ENCODE measurements at regions not wholly inside any gene's neighbourhood (a gene's known extent, or its start where the extent isn't known, plus 50 kb on each side); places are given as distances from the start of the nearest gene placed in this dataset.

DNA sequence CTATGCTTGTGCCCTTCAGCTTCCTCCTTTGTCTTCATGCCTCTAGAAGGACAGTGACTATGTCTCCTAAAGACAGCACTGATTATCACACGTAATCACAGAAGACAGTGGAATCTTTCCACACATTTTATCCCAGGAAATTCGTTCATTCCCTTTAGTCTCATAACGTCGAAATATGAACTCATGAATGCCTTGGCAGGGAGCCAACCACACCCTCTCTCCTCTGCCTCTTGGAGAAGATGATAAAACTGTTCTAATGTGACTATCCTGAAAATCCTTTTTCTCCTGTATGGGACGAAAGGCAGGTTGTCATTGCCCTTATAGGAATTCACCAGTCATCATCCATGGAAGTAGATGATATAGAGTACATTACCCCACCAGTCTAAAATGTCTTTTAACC lies 726.6 kb upstream of the FANCL start:
- DNase-seq = no peak

DNA sequence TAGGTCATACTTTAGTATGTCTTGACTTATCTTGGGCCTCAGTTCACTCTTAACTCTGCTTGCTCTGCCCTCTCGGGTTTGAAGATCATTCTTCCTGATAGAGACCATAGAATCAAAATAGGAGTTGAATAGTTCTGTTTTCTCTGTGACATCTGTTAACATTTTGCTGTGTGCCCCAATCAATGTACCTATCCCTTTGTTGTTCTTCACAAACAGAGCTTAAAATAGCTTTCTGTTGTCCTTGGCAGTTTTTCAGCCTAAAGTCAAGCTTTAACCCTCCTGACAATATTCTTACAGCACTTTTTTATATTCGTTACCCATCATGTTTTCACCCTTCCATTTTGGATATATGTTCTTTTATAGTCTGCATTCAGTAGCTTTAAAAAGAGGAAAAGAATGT lies 724.5 kb upstream of the FANCL start:
- no peak for DNase-seq

DNA sequence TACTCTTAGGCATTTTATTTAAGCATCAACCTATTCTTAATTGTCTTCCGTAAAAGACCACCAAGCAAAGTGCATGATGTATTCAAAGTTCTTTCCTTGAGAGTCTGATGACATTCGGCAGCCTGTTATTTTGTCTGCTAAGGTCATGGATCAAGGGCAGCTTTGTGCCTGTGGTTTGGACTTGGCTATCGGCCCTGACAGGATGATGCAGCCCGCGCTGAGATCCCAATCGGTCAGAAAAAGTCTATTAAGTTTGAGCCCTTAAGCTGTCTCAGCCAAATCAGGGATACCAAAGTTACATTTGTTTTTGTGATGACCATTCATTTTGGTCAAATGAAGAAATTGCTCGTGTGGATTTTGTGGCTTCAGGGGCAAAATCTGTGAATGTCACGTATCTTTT lies 718.9 kb upstream of the FANCL start:
- DNase-seq = no peak

DNA sequence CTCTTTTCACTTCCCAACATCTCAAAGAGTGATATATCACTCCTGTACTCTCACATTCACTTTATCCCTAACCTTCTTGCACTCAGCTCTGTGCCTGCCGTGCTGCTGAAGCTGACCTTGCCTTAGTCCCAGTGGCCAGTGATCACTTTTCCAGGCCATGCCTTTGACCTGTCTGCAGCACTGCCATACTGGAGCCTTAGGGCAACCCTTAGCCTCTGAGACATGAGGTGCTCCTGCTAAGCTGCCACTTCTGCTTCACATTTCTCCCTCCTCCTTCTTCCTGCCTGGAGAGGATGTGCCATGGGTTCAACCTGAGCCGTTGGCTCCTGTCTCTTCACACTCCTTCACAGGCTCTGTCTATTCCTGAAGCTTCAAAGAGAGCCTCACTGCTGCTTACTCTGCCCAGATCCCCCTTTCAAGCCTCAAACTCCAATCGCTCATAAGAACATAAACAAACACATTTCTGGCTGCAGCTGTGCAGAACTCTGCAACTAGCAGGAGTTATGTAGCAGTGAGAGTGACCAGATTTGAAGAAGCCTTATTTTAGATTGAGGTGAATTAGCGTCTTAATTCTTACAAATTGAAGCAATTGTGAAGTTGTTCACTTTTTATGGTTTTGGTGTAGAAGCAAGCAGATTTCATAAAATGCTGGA lies 716.2 kb upstream of the FANCL start:
- no peak for DNase-seq

DNA sequence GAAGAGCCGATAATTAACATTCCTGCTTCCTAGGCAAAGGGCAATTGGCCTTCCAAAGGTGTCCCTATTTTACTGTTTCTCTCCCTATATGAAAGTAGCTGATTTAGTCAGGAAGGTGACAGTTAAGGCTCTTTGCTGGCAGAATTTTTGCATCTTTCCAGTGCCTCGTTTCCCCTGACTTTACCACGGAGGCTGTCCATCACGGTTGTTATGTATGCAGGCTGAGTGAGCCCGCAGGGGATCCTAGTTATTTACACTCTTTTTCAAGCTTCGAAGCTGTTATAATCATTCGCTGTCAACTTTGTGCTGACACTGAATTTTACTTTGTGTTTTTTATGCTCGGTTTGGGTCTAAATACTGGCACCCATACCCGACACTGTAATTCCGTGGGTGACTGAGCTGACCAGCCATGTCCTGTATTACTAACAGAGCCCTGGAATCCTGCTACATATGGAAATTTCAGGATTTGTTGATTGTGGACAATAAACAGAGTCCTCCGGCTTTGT lies 713.8 kb upstream of the FANCL start:
- no peak for DNase-seq

DNA sequence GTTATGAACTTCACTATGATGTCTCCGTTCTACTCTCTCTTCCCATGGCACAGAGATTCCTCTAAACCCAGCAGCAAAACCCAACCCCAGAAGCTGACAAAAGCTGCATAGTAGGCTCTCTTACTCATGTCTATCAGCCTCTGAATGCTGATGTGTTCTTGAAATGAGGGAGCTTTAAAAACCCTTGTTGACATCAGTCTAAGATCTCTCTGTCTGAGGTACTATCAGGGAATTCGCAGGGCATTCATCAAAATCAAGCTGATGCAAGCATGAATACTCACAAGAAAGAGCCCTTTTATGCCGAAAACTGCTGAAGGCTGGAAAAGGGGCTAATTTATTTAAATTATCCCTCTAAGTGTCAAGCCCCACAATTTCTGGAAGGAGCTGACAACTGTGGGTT lies 710.6 kb upstream of the FANCL start:
- DNase-seq = no peak

DNA sequence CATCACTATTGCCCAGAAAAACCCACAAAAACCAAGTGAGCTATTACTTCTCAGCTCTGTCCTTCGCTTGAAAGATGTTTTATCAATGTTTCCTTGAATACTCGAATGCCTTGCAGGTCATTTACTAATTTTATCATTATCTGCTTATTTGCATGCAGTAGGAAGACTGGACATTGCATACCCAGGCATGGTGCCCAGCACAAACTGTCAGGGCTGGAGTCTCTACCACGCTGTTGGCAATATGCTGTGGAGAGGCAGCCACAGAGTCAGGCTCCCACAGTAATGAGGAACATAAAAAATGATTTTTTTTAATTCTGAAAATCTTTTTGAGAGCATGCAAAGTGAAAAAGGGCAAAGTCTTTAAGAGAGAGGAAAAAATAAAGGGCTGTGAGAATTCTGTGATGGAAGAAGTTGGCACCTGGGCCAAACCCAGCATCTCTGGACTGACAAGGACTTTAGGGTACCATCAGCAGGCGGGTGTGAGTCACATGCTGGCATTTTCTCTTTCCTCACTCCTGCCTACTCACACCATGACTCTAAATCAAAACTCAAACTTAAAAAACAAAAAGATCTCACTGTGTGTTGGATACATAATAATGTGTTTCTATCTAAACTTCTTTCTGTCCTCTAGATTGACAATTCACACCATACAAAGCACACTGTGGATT lies 709.8 kb upstream of the FANCL start:
- no peak for DNase-seq

DNA sequence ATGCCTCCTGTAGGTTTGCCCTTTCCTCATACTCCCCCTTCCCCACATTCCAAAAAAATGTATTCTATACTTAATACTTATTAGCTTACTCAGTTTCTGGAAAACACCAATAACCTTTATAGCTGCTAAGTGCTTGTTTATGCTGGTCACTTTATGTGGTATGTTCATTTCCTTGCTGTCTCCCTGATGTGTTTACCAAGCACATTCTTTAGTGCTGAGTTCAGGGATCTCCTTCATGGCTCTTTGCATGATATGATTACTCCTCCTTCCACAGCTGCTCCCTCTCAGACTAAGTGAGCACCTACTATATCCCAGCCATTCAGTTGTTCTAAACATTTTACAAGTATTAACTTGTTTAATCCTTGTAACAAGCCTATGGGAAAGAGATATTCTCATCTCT lies 698.3 kb upstream of the FANCL start:
- no peak for DNase-seq

DNA sequence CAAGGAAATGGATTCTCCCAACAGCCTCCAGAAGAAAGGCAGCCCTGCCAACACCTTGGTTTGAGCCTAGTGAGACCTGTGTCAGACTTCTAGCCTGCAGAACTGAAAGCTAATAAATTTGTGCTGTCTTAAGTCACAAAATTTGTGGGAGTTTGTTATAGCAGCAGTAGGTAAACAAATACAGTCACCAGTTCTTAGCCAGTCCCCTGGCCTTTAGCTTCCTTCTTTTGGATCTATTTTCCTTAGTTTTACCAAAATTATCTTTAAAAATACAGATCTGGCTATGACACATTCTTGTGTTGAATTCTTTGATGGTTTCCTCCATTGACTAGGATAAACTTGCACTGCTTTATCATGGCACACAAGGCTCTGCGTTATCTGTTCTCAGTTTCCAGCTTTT lies 697.9 kb upstream of the FANCL start:
- no peak for DNase-seq

DNA sequence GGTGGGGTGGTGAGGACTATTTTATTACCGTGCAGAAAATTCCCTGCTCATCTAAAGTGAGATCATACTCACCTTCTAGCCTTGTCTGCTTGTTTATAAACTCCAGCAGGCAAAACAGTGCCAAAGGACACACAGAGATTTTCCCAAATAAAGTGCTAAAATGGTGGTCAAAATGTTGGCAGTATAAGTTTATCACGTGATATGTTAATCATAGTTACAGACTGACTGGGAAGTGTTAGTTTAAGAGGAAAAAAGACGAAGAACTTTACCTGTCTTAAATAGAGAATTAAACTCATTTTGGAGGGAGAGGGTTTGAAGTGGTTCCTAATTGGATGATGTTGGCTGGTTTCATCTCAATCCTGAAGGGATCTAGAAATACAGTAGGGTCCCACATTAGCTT lies 691.7 kb upstream of the FANCL start:
- no peak for DNase-seq

DNA sequence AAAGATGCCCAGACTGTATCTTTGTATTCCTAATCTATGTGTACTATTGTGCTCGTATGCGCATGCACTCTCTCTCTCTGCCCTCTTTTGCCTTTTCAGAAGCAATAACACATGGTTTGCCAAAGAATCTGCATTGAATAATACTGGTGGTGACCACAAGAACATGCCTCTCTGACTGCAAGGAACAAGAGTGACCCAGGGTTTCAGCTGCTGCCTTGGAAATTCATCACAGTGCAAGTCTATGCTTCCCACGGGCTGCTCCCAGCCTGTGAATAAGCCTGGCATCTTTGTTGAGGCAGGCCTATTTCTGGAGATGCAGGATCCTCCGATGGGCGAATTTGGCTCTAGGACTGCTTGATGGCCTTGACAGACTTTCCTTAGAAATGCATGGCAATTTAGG lies 689.4 kb upstream of the FANCL start:
- DNase-seq = no peak

DNA sequence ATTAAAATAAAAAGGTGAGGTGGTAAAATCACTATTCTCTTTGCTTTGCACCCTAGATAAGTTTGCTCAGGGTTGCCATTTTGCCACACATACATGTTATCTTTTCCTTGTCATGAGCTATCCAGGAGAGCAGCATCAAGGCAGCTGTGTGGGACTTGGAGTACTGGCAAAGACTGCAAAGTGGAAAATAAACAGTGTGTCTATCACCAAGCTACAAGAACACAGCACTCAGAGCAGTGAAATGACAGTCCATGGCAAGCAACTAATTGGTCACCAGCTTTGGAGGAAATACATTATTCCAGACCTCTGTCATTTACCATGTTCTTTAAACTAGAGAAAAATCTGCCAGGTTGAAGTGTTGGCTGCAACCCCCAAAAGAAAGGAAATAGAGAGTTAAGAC lies 687.8 kb upstream of the FANCL start:
- DNase-seq = no peak

DNA sequence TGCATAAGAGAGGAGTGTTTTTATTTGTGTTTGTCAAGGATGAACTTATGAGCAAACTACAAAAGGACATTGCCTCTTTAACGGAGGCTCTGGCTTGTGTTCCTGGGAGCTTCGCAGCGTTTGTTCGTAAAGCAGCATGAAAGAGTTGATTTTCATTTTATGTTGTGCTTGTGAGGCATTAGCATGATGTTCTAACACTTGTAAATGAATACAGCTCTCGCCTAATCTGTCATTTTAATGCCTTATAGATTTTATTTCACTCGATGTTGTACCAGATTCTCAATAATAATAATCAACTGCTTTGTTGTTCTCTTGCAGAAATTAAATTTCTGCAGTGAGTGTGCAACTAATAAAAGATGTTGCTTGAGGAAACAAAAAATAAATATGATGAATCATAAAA lies 687.3 kb upstream of the FANCL start:
- no peak for DNase-seq

DNA sequence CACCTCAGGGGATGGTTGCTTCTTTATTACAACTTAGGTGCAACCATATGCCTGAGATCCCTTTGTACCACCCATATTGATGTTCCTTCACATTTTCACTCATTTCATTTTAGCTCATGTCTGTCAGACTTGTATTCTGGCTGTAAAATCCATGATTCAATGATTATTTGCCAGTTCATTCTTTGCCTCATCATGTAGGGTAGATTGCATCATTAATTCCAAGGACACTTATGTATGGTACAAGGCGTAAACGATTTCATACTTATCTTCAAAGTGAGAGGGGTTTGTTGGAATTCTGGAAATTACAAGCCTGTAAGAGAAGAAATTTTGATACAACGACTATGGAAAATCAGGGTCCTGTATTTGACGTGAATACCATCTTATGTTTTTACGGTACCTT lies 685.0 kb upstream of the FANCL start:
- DNase-seq = no peak

DNA sequence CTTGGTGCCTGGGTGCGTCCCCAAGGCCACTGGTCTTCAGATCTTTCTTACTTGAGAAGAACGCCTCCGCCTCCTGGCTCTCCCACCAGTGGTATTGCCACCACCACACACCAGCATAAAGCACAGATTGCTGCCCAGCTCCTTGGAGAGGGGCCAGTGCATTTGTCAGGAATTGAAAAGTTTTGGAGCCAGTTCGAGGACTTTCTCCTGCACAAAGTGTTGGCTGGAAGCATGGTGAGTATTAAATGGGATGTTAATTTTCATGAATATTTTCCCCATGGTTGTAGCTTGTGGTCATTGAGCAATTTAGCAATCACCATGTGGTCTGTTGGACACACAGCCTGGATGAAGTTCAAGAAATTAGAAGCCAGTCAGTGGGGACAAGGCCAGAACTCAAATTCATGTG lies 684.6 kb upstream of the FANCL start:
- no peak for DNase-seq

DNA sequence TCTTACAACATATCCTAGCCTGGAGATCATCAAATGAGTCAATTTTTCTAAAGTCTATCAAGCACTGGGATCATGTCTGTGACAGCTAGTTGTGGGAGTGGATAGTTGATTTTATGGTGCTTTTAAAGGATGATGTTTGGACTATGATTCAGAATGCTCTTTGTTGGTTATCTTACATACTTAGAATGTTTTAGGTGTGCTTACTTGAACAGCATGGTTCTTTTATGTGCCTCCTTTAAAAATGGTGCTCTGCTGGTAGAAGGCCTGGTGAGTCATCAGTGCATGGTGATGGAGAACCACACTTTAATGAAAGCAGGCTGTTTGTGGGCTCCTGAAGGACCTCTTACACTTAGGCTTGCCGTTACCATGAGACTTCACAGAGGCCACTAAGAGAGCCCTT lies 682.7 kb upstream of the FANCL start:
- no peak for DNase-seq

DNA sequence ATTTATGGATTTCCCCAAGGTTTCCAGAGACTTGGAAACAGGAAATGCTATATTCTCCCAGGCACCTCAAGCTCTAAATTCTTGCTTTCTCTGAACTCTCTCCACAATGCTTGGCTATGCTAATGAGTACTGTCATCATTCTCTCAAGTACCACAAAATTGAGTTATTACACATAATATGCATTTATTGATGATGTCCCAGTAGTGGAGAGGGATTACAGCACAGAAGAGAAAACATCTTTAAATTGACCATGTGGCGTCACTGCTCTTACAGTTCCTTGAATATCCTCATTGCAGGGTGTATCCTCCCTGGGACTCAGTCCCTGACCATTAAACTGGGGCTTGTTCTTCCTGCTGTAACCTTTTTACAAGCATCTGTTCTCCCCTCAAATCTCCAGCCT lies 681.1 kb upstream of the FANCL start:
- DNase-seq = no peak

DNA sequence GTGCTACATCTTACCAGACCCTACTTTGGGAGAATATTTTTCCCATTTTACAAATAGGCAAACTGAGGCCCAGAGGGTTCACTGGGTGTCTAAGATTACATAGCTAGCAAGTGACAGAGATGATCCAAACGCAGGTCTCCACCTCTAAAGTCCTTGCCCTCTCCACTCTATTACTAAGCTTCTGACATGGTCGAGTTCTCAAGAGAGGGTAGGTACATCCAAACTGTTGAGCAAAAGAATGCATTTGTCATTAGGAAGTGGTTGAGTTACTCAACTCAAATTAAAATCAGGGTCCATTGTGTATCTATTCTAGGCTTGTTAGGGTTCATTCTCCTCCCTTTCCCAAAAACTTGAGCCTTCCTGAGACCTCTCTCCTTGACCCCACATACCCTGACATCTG lies 680.6 kb upstream of the FANCL start:
- DNase-seq = no peak

DNA sequence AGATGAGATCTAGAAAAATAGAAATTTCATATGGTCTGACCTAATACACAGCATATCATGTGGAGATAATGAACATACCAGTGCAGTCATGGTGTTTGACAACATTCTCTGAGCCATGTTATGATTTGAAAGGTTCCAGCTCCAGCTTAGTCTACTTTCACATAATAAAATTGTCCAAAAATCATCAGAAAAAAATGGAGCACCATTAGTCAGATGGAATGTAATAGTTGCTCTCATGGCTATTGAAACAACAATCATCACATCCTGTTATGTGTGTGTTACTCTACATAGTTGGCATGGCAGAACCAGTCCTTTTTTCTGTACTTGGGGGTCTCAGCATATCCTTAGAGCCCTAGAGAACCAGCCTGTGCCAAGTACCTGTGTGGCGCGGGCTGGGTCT lies 678.9 kb upstream of the FANCL start:
- DNase-seq = no peak

DNA sequence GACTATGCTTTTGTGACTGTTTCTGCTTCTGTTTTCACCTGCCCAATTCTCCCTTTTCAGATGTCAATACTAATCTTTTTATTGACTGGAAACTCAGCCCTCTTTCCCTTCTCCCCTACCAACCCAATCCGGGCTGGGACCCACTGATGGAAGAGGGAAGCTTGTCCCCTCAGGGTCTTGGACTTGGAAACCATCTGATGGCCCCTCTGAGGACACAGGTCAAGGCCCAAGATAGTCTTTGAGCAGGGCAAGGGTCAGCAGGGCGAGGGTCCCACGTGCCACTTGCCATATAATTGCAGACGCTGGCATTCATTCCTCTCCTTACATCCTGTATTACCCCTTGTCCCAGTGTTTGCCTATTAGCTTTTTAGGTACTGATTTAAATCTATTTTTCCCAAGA lies 678.2 kb upstream of the FANCL start:
- DNase-seq = no peak

DNA sequence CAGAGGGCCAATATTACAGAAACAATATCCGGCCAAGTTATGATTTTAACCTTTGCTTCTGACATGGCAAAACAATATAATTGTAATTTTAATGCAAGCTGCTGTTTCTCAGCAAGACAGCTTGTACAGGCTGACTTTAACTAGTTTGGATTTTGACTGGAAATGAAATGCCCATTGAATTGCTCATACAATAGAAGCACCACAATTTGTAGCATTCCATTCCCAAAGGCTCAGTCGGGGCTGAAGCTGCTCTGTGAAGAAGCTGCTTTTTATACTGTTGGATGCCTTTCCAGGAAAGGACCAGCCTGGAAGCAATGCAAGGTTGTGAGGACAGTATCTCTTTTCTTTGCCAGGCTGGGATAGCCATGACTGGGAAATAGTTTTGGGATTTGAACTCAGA lies 677.0 kb upstream of the FANCL start:
- DNase-seq = no peak

DNA sequence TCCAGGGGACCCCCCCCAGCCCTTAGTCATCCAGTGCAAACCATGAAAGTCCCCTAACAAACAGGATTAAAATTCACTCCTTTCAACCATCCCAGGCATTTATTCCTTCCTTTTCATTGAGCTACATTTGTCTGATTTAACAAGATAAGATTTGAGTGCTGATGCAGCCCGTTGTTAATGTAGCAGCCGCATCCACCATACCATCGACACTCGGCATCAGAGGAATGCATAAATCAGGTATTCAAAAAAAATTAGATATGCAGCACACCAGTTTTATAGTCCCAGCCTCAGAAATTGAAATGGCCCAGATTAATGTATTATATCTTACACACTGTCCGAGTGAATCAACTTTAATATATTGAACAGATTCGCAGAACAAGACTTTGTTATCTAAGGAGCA lies 676.5 kb upstream of the FANCL start:
- no peak for DNase-seq

DNA sequence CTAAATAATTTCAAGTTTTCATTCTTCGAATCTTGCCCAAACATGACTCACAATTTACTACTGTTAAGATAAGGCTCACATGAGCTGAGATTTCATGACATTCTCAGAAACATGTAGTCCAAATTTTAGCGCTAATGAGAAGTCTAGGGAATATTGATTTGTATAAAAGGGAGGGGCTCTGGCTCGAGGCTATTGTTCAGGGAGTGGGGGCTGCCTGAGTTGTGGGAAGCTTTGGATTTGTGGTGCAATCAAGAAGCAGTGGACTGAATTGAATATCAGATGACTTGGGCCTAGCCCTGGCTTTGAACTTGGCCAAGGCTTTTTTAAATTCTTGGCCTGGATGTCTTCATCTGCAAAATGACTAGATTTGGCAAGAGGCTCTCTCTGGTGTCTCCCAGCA lies 674.9 kb upstream of the FANCL start:
- DNase-seq = no peak

DNA sequence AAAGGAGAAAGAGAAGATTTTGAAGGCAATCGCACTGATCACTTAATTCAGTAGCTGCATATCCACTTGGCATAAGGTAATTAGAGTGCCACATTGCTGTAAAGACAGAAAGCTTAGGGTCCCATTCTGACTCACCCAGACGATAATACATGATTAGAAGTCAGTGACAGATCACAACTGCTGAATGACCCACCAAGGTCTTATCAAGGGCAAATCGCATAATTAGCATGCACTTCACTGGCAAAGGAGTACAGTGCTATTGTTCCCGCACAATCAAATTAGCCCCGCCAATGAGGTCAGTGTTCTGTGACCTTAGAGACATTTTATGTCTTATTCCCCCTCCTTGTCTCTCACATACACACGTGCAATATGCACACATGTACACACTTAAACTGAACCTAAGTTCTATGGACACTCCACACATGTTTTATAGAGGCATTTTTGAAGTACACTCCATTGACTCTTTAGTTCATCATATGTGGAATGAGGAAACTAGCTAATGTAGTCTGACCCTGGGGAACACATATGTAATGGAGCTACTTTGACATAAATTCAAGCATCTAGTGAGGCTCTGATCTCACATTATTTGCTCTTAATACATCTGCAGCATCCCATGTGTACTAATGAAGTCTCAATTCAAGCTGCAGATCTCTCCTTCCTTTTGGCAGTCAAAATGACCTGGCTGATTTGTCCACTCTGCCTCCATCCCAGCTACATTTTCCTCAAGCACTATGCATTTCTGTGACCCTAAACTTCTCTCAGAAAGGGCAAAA lies 673.8 kb upstream of the FANCL start:
- no peak for DNase-seq
